Dendritic cell treated with granulocyte-macrophage colony-stimulating factor and Interleukin-4, amounts not matched to agents 40 ng/mL and 50 ng/mL, for 4 days (primary cell): ENCODE measurements at regions not wholly inside any gene's neighbourhood (a gene's known extent, or its start where the extent isn't known, plus 50 kb on each side); places are given as distances from the start of the nearest gene placed in this dataset.

Experiments used
- H3K27ac Mint-ChIP-seq: one replicate; pipeline ENCODE4 v1.8.0; 2022; ENCODE audit warnings: mild to moderate bottlenecking, mixed read lengths
- H3K27me3 Mint-ChIP-seq: one replicate; pipeline ENCODE4 v1.8.0; 2022; ENCODE audit warnings: mild to moderate bottlenecking, mixed read lengths
- H3K36me3 Mint-ChIP-seq: one replicate; pipeline ENCODE4 v1.8.0; 2022; ENCODE audit warnings: low read depth, mixed read lengths
- H3K4me1 Mint-ChIP-seq: one replicate; pipeline ENCODE4 v1.8.0; 2022; ENCODE audit warnings: low read depth, mixed read lengths
- H3K4me3 Mint-ChIP-seq: one replicate; pipeline ENCODE4 v1.8.0; 2022; ENCODE audit warnings: mild to moderate bottlenecking, moderate library complexity, mixed read lengths
- H3K9me3 Mint-ChIP-seq: one replicate; pipeline ENCODE4 v1.8.0; 2022; ENCODE audit warnings: mixed read lengths
- intact Hi-C: fragments of 100-400 bp; cut with micrococcal nuclease; formaldehyde crosslinking; loops from one replicate; pipeline ENCODE4 v1.15.0; 2022

- intact Hi-C loops: no loop called here
- Mint-ChIP-seq H3K36me3 (no peaks in the 10 kb centered on the region), H3K27me3 (no peaks in the 10 kb centered on the region), H3K9me3 (peaks cover 32% of the 10 kb centered on the region), H3K4me1 (no peaks in the 10 kb centered on the region), H3K27ac (no peak overlapping the region), H3K4me3 (no peak overlapping the region)
These were observed 269.0 kb upstream of the SLC10A2 start for GRCh38 chr13:103335241-103335640.

- Mint-ChIP-seq H3K27me3 (no peaks in the 10 kb centered on the region), H3K4me1 (no peaks in the 10 kb centered on the region), H3K36me3 (no peaks in the 10 kb centered on the region), H3K9me3 (peaks cover 38% of the 10 kb centered on the region), H3K27ac (no peak overlapping the region), H3K4me3 (no peak overlapping the region)
- intact Hi-C loops: no loop called here
These were observed 265.7 kb upstream of the SLC10A2 start for GRCh38 chr13:103331924-103332323.

GRCh38 chr13:103328899-103329298, 262.7 kb upstream of the SLC10A2 start:
- intact Hi-C loops: no loop called here
- no peaks in the 10 kb centered on the region for H3K27me3 Mint-ChIP-seq
- H3K4me3 Mint-ChIP-seq: no peak overlapping the region
- no peaks in the 10 kb centered on the region for H3K4me1 Mint-ChIP-seq
- no peaks in the 10 kb centered on the region for H3K36me3 Mint-ChIP-seq
- no peak overlapping the region for H3K27ac Mint-ChIP-seq
- H3K9me3 Mint-ChIP-seq: peaks cover 54% of the 10 kb centered on the region

- H3K9me3 Mint-ChIP-seq: peaks cover 37% of the 10 kb centered on the region
- no peak overlapping the region for H3K27ac Mint-ChIP-seq
- intact Hi-C loops: no loop called here
- no peaks in the 10 kb centered on the region for H3K4me1 Mint-ChIP-seq
- H3K36me3 Mint-ChIP-seq: no peaks in the 10 kb centered on the region
- H3K4me3 Mint-ChIP-seq: no peak overlapping the region
- H3K27me3 Mint-ChIP-seq: no peaks in the 10 kb centered on the region
These were observed 260.1 kb upstream of the SLC10A2 start for GRCh38 chr13:103326326-103326725.

GRCh38 chr13:103325672-103326071, 259.5 kb upstream of the SLC10A2 start:
- intact Hi-C loops: no loop called here
- no peak overlapping the region for H3K27ac Mint-ChIP-seq
- H3K27me3 Mint-ChIP-seq: no peaks in the 10 kb centered on the region
- H3K4me1 Mint-ChIP-seq: no peaks in the 10 kb centered on the region
- H3K4me3 Mint-ChIP-seq: no peak overlapping the region
- no peaks in the 10 kb centered on the region for H3K36me3 Mint-ChIP-seq
- peaks cover 37% of the 10 kb centered on the region for H3K9me3 Mint-ChIP-seq

GRCh38 chr13:103324641-103325040, 258.4 kb upstream of the SLC10A2 start:
- H3K4me3 Mint-ChIP-seq: no peak overlapping the region
- H3K36me3 Mint-ChIP-seq: no peaks in the 10 kb centered on the region
- no peaks in the 10 kb centered on the region for H3K27me3 Mint-ChIP-seq

DNA sequence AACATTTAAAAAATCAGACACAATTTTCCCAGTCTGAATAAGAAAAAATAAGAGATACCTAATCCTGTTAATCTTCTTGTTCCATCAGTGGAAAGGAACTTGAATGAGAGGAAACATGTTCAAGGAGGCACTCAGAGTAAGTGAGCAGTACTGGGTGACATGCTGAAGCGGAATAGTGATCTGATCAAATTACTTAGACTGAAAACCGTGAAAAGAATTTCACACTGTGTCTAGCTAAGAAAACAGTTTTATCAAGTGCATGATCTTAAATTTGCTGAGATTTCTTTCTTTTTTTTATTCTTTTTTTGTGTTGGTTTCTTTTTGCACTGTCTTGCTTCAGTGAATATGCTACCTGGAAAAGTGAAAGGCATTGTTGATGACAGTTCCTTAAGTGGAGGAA, 249.5 kb upstream of the SLC10A2 start:
- no peaks in the 10 kb centered on the region for H3K36me3 Mint-ChIP-seq
- H3K9me3 Mint-ChIP-seq: peaks cover 19% of the 10 kb centered on the region
- H3K27ac Mint-ChIP-seq: no peak overlapping the region
- intact Hi-C loops: no loop called here
- H3K4me1 Mint-ChIP-seq: no peaks in the 10 kb centered on the region
- H3K4me3 Mint-ChIP-seq: no peak overlapping the region
- no peaks in the 10 kb centered on the region for H3K27me3 Mint-ChIP-seq

More at GRCh38 chr13:103324641-103325040, 258.4 kb upstream of the SLC10A2 start:
- intact Hi-C loops: no loop called here
- H3K9me3 Mint-ChIP-seq: peaks cover 33% of the 10 kb centered on the region
- H3K27ac Mint-ChIP-seq: no peak overlapping the region
- no peaks in the 10 kb centered on the region for H3K4me1 Mint-ChIP-seq

GRCh38 chr13:103312467-103312866, 246.2 kb upstream of the SLC10A2 start:
- Mint-ChIP-seq H3K36me3 (no peaks in the 10 kb centered on the region), H3K4me3 (no peak overlapping the region), H3K4me1 (no peaks in the 10 kb centered on the region), H3K27me3 (no peaks in the 10 kb centered on the region), H3K9me3 (peaks cover 34% of the 10 kb centered on the region), H3K27ac (no peak overlapping the region)
- intact Hi-C loops: no loop called here

- H3K4me1 Mint-ChIP-seq: no peaks in the 10 kb centered on the region
- H3K4me3 Mint-ChIP-seq: no peak overlapping the region
- H3K27ac Mint-ChIP-seq: no peak overlapping the region
- intact Hi-C loops: no loop called here
- H3K27me3 Mint-ChIP-seq: no peaks in the 10 kb centered on the region
- peaks cover 34% of the 10 kb centered on the region for H3K9me3 Mint-ChIP-seq
- no peaks in the 10 kb centered on the region for H3K36me3 Mint-ChIP-seq
These were observed 242.4 kb upstream of the SLC10A2 start for GRCh38 chr13:103308667-103309066.

- H3K27ac Mint-ChIP-seq: no peak overlapping the region
- no peaks in the 10 kb centered on the region for H3K36me3 Mint-ChIP-seq
- no peaks in the 10 kb centered on the region for H3K27me3 Mint-ChIP-seq
- H3K9me3 Mint-ChIP-seq: peaks cover 31% of the 10 kb centered on the region
- H3K4me3 Mint-ChIP-seq: no peak overlapping the region
- intact Hi-C loops: no loop called here
- H3K4me1 Mint-ChIP-seq: no peaks in the 10 kb centered on the region
These were observed 239.9 kb upstream of the SLC10A2 start for GRCh38 chr13:103306163-103306562.

GRCh38 chr13:103303078-103303651, 236.9 kb upstream of the SLC10A2 start:
- peaks cover under 1% of the 10 kb centered on the region for H3K9me3 Mint-ChIP-seq
- no peaks in the 10 kb centered on the region for H3K36me3 Mint-ChIP-seq
- intact Hi-C loops: no loop called here
- no peaks in the 10 kb centered on the region for H3K4me1 Mint-ChIP-seq
- no peak overlapping the region for H3K4me3 Mint-ChIP-seq
- no peak overlapping the region for H3K27ac Mint-ChIP-seq
- H3K27me3 Mint-ChIP-seq: no peaks in the 10 kb centered on the region

- Mint-ChIP-seq H3K36me3 (no peaks in the 10 kb centered on the region), H3K4me1 (no peaks in the 10 kb centered on the region), H3K27me3 (no peaks in the 10 kb centered on the region)
These were observed 236.5 kb upstream of the SLC10A2 start for GRCh38 chr13:103302676-103303075.

DNA sequence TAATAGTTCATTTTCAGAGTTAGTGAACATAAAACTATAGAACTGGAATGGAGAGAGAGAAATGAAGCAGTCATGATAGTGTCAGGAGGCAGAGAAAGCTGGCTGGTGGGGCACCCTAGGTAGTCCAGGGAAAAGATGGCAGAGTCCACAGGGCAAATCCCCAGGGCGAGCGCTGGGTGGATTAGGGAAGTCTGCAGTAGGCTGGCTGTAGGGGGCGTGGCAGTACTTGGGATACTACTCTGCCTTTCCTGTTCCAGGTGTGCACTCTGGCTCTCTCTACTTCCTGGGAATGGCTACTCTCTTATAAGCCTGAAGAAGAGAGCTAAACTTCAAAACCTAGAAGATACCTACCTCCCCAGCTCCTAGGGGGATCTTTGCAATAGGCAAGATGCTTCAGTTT, 232.9 kb upstream of the SLC10A2 start:
- peaks cover 20% of the 10 kb centered on the region for H3K9me3 Mint-ChIP-seq
- no peak overlapping the region for H3K27ac Mint-ChIP-seq
- no peaks in the 10 kb centered on the region for H3K36me3 Mint-ChIP-seq
- no peaks in the 10 kb centered on the region for H3K4me1 Mint-ChIP-seq
- H3K27me3 Mint-ChIP-seq: no peaks in the 10 kb centered on the region
- no peak overlapping the region for H3K4me3 Mint-ChIP-seq
- intact Hi-C loops: no loop called here

More at GRCh38 chr13:103302676-103303075, 236.5 kb upstream of the SLC10A2 start:
- no peak overlapping the region for H3K27ac Mint-ChIP-seq
- H3K4me3 Mint-ChIP-seq: no peak overlapping the region
- no peaks in the 10 kb centered on the region for H3K9me3 Mint-ChIP-seq
- intact Hi-C loops: no loop called here

- Mint-ChIP-seq H3K4me1 (no peaks in the 10 kb centered on the region), H3K27ac (no peak overlapping the region), H3K27me3 (no peaks in the 10 kb centered on the region), H3K9me3 (peaks cover 20% of the 10 kb centered on the region), H3K36me3 (no peaks in the 10 kb centered on the region), H3K4me3 (no peak overlapping the region)
- intact Hi-C loops: no loop called here
These were observed 230.9 kb upstream of the SLC10A2 start for GRCh38 chr13:103297083-103297482.

- peaks cover 13% of the 10 kb centered on the region for H3K9me3 Mint-ChIP-seq
- H3K4me3 Mint-ChIP-seq: no peak overlapping the region
- H3K27me3 Mint-ChIP-seq: no peaks in the 10 kb centered on the region
- H3K4me1 Mint-ChIP-seq: no peaks in the 10 kb centered on the region
- no peak overlapping the region for H3K27ac Mint-ChIP-seq
- H3K36me3 Mint-ChIP-seq: no peaks in the 10 kb centered on the region
- intact Hi-C loops: no loop called here
These were observed 225.8 kb upstream of the SLC10A2 start for GRCh38 chr13:103291798-103292572.
